OCI-LY3 (cell line): ENCODE measurements at regions not wholly inside any gene's neighbourhood (a gene's known extent, or its start where the extent isn't known, plus 50 kb on each side); places are given as distances from the start of the nearest gene placed in this dataset.

Experiments used
- H2AFZ ChIP-seq: fragments of 200-600, 300-600 bp; shearing (Covaris generic); 2 replicates; pipeline ENCODE4 v1.6.0; 2014; ENCODE audit warnings: antibody characterized with exemption, low read depth, low read length
- H3K27ac ChIP-seq: fragments of 200-600, 300-600 bp; sonication (generic); 2 replicates; pipeline ENCODE4 v1.5.1; 2014; ENCODE audit warnings: mild to moderate bottlenecking, low read length, moderate library complexity, mixed read lengths
- H3K27me3 ChIP-seq: fragments of 200-600, 300-600 bp; sonication (generic); 2 replicates; pipeline ENCODE4 v1.6.1; 2014; ENCODE audit warnings: low read depth, low read length, mixed read lengths
- H3K36me3 ChIP-seq: fragments of 200-600, 300-600 bp; sonication (generic); replicated peaks from 2 replicates; pipeline ENCODE3; 2014; ENCODE audit warnings: low read depth, low read length, mixed read lengths
- H3K4me1 ChIP-seq: fragments of 300-600, 200-600 bp; sonication (generic); 2 replicates; pipeline ENCODE4 v1.6.1; 2014; ENCODE audit warnings: low read length, mixed read lengths
- H3K4me2 ChIP-seq: fragments of 200-600, 300-600 bp; sonication (generic); 2 replicates; pipeline ENCODE4 v1.6.1; 2014; ENCODE audit warnings: low read length, mixed read lengths
- H3K4me3 ChIP-seq: fragments of 300-600, 200-600 bp; sonication (generic); 2 replicates; pipeline ENCODE4 v1.5.1; 2014; ENCODE audit warnings: antibody characterized with exemption, mild to moderate bottlenecking, low read length, moderate library complexity
- H3K79me2 ChIP-seq: fragments of 300-600, 200-600 bp; shearing (Covaris generic); 2 replicates; pipeline ENCODE4 v1.6.1; 2014; ENCODE audit warnings: mild to moderate bottlenecking, low read length, mixed read lengths
- H3K9ac ChIP-seq: fragments of 300-600, 200-600 bp; shearing (Covaris generic); 2 replicates; pipeline ENCODE4 v1.6.0; 2014; ENCODE audit warnings: mild to moderate bottlenecking, low read length, moderate library complexity
- H3K9me3 ChIP-seq: fragments of 200-600, 300-600 bp; shearing (Covaris generic); 2 replicates; pipeline ENCODE4 v1.6.1; 2014; ENCODE audit warnings: low read length, mixed read lengths; ENCODE audit not compliant: insufficient read depth
- H4K20me1 ChIP-seq: fragments of 200-600, 300-600 bp; sonication (generic); 2 replicates; pipeline ENCODE4 v1.6.1; 2016; ENCODE audit warnings: low read length, mixed read lengths; ENCODE audit not compliant: insufficient read depth
- CTCF ChIP-seq: fragments of 200-600, 300-600 bp; sonication (generic); IDR thresholded peaks from 2 replicates; pipeline ENCODE4 v1.5.1; 2014; ENCODE audit warnings: antibody characterized with exemption, low read length, low read depth
- EZH2phosphoT487 ChIP-seq: fragments of 200-600 bp; shearing (Covaris generic); IDR thresholded peaks from 2 replicates; pipeline ENCODE4 v1.6.1; 2018; ENCODE audit warnings: antibody characterized with exemption, mixed run types, low read depth

- Histone ChIP-seq H3K9me3 (no peaks in the 10 kb centered on the region), H3K4me3 (no peak overlapping the region)
- no peak for TF ChIP-seq EZH2phosphoT487
- TF ChIP-seq CTCF = no peak
Measured at GRCh38 chr1:29579821-29580425, 343.6 kb downstream of the PTPRU start.

DNA sequence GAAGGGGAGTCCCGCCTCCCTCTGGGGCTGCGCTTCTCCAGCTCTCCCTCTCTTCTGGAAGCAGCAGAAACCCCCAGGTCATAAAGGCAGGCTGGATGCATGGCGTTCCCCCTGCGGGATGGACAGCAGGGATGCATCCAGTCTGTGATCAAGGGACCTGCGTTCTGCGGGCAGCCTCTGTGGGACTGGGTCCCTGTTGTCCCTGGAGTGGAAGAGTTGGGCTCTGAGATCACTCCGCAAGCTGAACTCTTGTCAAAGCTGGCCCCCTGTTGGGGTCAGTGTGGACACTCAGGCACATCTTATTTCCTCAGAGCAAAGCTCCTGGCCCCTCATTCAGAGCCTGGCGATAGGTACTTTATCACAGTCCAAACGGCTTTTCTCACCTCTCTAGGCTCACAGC is 341.2 kb downstream of the PTPRU start:
- TF ChIP-seq EZH2phosphoT487 (no peak), CTCF (no peak)
- Histone ChIP-seq H3K9me3 (no peaks in the 10 kb centered on the region), H3K79me2 (no peaks in the 10 kb centered on the region), H4K20me1 (no peaks in the 10 kb centered on the region), H2AFZ (no peak overlapping the region), H3K9ac (no peak overlapping the region), H3K27me3 (no peaks in the 10 kb centered on the region), H3K4me3 (no peak overlapping the region), H3K4me2 (no peak overlapping the region), H3K36me3 (no peaks in the 10 kb centered on the region), H3K27ac (no peak overlapping the region), H3K4me1 (no peaks in the 10 kb centered on the region)

More at GRCh38 chr1:29579821-29580425, 343.6 kb downstream of the PTPRU start:
- Histone ChIP-seq H3K36me3 (no peaks in the 10 kb centered on the region), H3K4me2 (no peak overlapping the region), H3K79me2 (no peaks in the 10 kb centered on the region), H3K27ac (no peak overlapping the region), H3K4me1 (no peaks in the 10 kb centered on the region), H3K9ac (no peak overlapping the region), H4K20me1 (no peaks in the 10 kb centered on the region), H3K27me3 (no peaks in the 10 kb centered on the region), H2AFZ (no peak overlapping the region)

GRCh38 chr1:29576510-29576909 is 340.2 kb downstream of the PTPRU start:
- Histone ChIP-seq H3K4me2 (no peak overlapping the region), H3K27me3 (no peaks in the 10 kb centered on the region), H3K79me2 (no peaks in the 10 kb centered on the region), H3K4me3 (no peak overlapping the region), H2AFZ (no peak overlapping the region), H3K27ac (no peak overlapping the region), H3K4me1 (no peaks in the 10 kb centered on the region), H3K36me3 (no peaks in the 10 kb centered on the region), H3K9ac (no peak overlapping the region), H3K9me3 (no peaks in the 10 kb centered on the region), H4K20me1 (no peaks in the 10 kb centered on the region)
- TF ChIP-seq CTCF (no peak), EZH2phosphoT487 (no peak)

DNA sequence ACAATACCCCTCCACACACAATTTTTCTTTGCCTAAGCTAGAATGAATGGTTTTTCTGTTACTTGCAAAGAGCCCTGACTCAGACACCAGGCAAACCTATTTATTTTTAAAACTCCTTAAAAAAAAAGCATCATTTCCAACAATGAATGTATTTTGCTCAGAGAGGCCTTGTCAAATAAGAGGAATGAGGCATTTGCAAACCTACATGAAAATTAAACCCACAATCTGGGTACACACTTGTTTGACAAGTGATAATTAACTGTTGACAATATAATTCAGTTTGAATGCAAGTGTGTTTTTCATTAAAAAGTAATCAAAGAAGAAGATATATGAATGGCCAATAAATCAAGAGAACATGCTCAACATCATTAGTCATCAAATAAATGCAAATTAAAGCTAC is 339.5 kb downstream of the PTPRU start:
- no peak overlapping the region for H3K27ac ChIP-seq
- H3K36me3 ChIP-seq = no peaks in the 10 kb centered on the region
- H3K4me3 ChIP-seq = no peak overlapping the region
- H3K4me2 ChIP-seq = no peak overlapping the region
- H3K27me3 ChIP-seq = no peaks in the 10 kb centered on the region
- no peak for TF ChIP-seq EZH2phosphoT487
- TF ChIP-seq CTCF = no peak
- H3K9ac ChIP-seq = no peak overlapping the region
- H4K20me1 ChIP-seq = no peaks in the 10 kb centered on the region
- no peaks in the 10 kb centered on the region for H3K79me2 ChIP-seq
- no peaks in the 10 kb centered on the region for H3K9me3 ChIP-seq
- H3K4me1 ChIP-seq = no peaks in the 10 kb centered on the region
- no peak overlapping the region for H2AFZ ChIP-seq
